Heart right ventricle (tissue), 16 donors: ENCODE measurements at regions not wholly inside any gene's neighbourhood (a gene's known extent, or its start where the extent isn't known, plus 50 kb on each side); places are given as distances from the start of the nearest gene placed in this dataset.

Source experiments
- ATAC-seq, 8 donors: fragments of 200-7000 bp; cut with Tn5 transposase; one replicate each; pipeline ENCODE4 v1.9.1; 2020; ENCODE audit warnings: mild to moderate bottlenecking in 8 of 8, moderate library complexity in 8 of 8, moderate number of reproducible peaks in 1 of 8
- DNase-seq, 2 donors: peaks; one replicate each; pipeline ENCODE4 v3.0.0-alpha.2; 2020
- H3K27ac ChIP-seq, 10 donors: fragments of 200-600 bp; sonication (generic) in 2 of 10; one replicate each; pipeline versions ENCODE4 v1.5.0 to v1.8.0; 2020 to 2022; ENCODE audit warnings: mild to moderate bottlenecking in 3 of 10
- H3K27me3 ChIP-seq, 7 donors: fragments of 200-600 bp; one replicate each; pipeline ENCODE4 v1.8.0; 2021 to 2022; ENCODE audit warnings: mild to moderate bottlenecking in 2 of 7
- H3K36me3 ChIP-seq, 9 donors: fragments of 200-600 bp; sonication (generic) in 1 of 9; one replicate each; pipeline versions ENCODE4 v1.5.0 to v1.8.0; 2020 to 2022; ENCODE audit warnings: mild to moderate bottlenecking in 2 of 9
- H3K4me1 ChIP-seq, 9 donors: fragments of 200-600 bp; sonication (generic) in 1 of 9; one replicate each; pipeline versions ENCODE4 v1.5.0 to v1.8.0; 2020 to 2022; ENCODE audit warnings: mild to moderate bottlenecking in 4 of 9
- H3K4me3 ChIP-seq, 10 donors: fragments of 200-600 bp; sonication (generic) in 2 of 10; one replicate each; pipeline versions ENCODE4 v1.5.0 to v1.8.0; 2020 to 2022; ENCODE audit warnings: mild to moderate bottlenecking in 7 of 10, moderate library complexity in 2 of 10
- H3K9me3 ChIP-seq, 11 donors: fragments of 200-600 bp in 10 of 11; sonication (generic) in 2 of 11; one replicate each; pipeline versions ENCODE4 v1.5.0 to v1.8.0; 2013 to 2022; ENCODE audit warnings: mild to moderate bottlenecking in 2 of 11, control low read depth in 1 of 11, moderate library complexity in 1 of 11
- WGBS, 2 donors: extraction: QIAGEN DNeasy Blood & Tissue Kit; methylation state at CpG; one replicate each; pipeline ENCODE4 v1.1.7; 2013; ENCODE audit warnings: inconsistent platforms in 1 of 2; 5-methylcytosine and 5-hydroxymethylcytosine counted together
- intact Hi-C, 10 donors: fragments of 100-400 bp; cut with DNase I; formaldehyde crosslinking; loops; one replicate each; pipeline versions ENCODE4 v1.11.1 to v1.14.2; 2022
- TF ChIP-seq, protein P1 (sequence below), 9 donors: fragments of 200-600 bp; sonication (generic) in 2 of 9; IDR thresholded peaks; one replicate each; pipeline versions ENCODE4 v1.5.0 to v1.8.0; 2021 to 2022; ENCODE audit warnings: antibody characterized with exemption in 9 of 9, mild to moderate bottlenecking in 5 of 9, moderate library complexity in 1 of 9
- donor health status: Arrhythmogenic right ventricular cardiomyopathy.
- donor health status: ischemic (EF 13 %, LVEDD 7.1; RV severe dilation, severe dysfunction).
- donor health status: healthy with polysubstance abuse.
- donor health status: DM: no; HTN: yes; CAD: no.
- donor health status: DM: no; HTN: no; CAD: no.
- donor health status: ischemic (EF 25% LVEDD 6.9; RV normal size, moderate dysfunction).
- donor health status: ischemic (EF 25% LVEDD 5.7; RV mildly dilated, moderate dysfunction).
- donor health status: healthy.
- donor health status: DM: yes; HTN: yes; CAD: no.
- donor health status: Ischemic cardiomyopathy.
- donor health status: ischemic (EF 35%, LVEDD 5.7; RV mildly dilated, moderate dysfunction).
- donor health status: nonischemic (EF 11% LVEDD 7.7; RV severe dilation, severe dysfunction).
- donor health status: DM: yes; HTN: yes; CAD: no.
- donor health status: PGD.
- donor health status: ischemic (EF 29% LVEDD 5.4; RV normal size, mild dysfunction).
- donor health status: nonischemic (EF 23%, LVEDD 6.1; RV moderate dilation, normal function).

DNA sequence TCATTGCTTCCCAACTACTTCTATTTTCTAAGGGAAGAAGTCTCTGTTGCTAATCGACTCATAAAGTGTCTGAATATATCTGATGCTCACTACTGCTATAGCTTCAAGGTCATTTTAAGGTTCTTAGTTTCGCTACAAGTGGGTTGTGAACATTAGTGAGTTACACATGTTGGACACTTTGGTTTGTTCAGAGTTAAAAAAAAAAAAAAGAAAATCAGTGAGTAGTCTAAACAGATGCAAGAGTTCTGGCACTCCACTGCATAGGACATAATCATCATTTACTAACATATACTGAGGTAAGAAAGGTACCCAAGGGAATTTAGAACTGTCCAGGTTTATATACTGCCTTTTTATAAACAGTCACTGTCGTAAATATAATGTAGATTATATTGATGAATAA lies 108.8 kb downstream of the KLF12 start:
- Histone ChIP-seq H3K27ac (no peak overlapping the region), H3K4me3 (no peak overlapping the region), H3K36me3 (no peaks in the 10 kb centered on the region), H3K4me1 (peaks cover 0 to 53% (median 21%) of the 10 kb centered on the region in 9 donors), H3K9me3 (no peaks in the 10 kb centered on the region), H3K27me3 (no peaks in the 10 kb centered on the region)
- intact Hi-C loops, result no loop called here
- DNase-seq (no peak), ATAC-seq (no peak)
- WGBS, 2 donors, result 78 to 82% methylated on average over 3 of the region's 3 CpGs
- TF ChIP-seq, protein P1, sequence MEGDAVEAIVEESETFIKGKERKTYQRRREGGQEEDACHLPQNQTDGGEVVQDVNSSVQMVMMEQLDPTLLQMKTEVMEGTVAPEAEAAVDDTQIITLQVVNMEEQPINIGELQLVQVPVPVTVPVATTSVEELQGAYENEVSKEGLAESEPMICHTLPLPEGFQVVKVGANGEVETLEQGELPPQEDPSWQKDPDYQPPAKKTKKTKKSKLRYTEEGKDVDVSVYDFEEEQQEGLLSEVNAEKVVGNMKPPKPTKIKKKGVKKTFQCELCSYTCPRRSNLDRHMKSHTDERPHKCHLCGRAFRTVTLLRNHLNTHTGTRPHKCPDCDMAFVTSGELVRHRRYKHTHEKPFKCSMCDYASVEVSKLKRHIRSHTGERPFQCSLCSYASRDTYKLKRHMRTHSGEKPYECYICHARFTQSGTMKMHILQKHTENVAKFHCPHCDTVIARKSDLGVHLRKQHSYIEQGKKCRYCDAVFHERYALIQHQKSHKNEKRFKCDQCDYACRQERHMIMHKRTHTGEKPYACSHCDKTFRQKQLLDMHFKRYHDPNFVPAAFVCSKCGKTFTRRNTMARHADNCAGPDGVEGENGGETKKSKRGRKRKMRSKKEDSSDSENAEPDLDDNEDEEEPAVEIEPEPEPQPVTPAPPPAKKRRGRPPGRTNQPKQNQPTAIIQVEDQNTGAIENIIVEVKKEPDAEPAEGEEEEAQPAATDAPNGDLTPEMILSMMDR (IDR thresholded peaks at IDR 0.05), result no peak

DNA sequence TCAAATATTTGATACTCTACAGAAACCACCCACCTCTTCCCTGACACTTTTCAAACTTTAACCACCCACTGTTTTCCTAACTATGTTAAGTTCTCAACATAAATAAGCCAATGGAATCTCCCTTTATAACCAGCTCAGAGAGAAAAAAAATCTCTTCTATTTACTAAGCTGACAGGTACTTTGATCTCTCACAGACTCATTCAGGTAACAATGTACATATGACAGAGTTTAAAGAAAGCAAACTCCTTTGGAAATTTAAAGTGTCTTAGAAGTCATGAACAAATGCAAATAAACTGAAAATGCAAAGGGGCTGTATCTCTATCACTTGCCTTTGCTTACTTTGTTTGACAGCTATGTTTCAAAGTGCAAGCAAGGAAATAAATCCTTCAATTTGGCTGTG lies 109.3 kb downstream of the KLF12 start:
- TF ChIP-seq, protein P1 (IDR thresholded peaks at IDR 0.05), result no peak
- intact Hi-C loops, result no loop called here
- peaks cover 0 to 48% (median 21%) of the 10 kb centered on the region in 9 donors for H3K4me1 ChIP-seq

DNA sequence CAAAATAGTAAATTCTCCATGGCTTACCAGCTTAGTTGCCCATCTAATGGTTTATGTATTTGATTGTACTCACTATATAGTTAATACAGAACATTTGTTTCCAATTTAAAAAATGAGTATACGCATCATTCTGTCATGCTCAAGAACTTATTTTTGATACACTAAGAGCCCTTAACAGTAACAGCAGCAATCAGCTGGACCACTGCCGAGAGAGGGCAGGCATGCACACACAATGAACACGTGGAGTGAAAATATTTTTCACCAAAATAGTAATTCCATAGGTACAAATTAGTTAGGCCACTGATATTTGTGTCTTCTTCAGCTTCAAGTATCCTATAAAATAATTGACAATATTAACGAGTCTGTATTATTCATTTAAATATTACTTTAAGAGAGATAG lies 109.9 kb downstream of the KLF12 start:
- H3K4me3 ChIP-seq, result no peak overlapping the region
- 57 to 64% methylated on average over 4 of the region's 4 CpGs for WGBS, 2 donors
- DNase-seq (no peak), ATAC-seq (peak in 2 of 8 donors; percentile 63 to 71)
- no peak overlapping the region for H3K27ac ChIP-seq
- intact Hi-C loops, result no loop called here
- H3K4me1 ChIP-seq, result peaks cover 0 to 43% (median 21%) of the 10 kb centered on the region in 9 donors
- TF ChIP-seq, protein P1 (IDR thresholded peaks at IDR 0.05), result peak in 3 of 9 donors; percentile 26 to 35 (median 30)
- no peaks in the 10 kb centered on the region for H3K27me3 ChIP-seq
- no peaks in the 10 kb centered on the region for H3K36me3 ChIP-seq
- no peaks in the 10 kb centered on the region for H3K9me3 ChIP-seq

More for the DNA sequence above, 109.3 kb downstream of the KLF12 start:
- no peak overlapping the region for H3K4me3 ChIP-seq
- H3K36me3 ChIP-seq, result no peaks in the 10 kb centered on the region
- no peaks in the 10 kb centered on the region for H3K27me3 ChIP-seq
- no peak overlapping the region for H3K27ac ChIP-seq
- no peak for ATAC-seq
- no peak for DNase-seq
- H3K9me3 ChIP-seq, result no peaks in the 10 kb centered on the region

DNA sequence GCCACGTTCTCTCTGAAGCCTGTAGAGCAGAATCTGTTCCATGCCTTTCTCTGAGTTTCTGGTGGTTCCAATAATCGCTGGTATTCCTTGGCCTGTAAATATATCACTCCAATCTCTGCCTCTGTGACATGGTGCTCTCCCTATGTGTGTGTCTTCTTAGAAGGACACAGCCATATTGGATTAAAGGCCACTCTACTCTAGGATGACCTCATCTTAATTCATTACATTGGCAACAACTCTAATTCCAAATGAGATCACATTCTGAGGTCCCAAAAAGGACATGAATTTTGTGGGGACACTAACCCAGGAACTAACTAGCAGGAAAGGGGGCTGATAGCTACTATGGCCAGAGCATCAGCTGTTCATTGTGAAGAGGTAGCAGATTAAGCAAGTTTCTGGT lies 110.7 kb downstream of the KLF12 start:
- no peak for ATAC-seq
- no peaks in the 10 kb centered on the region for H3K27me3 ChIP-seq
- no peak overlapping the region for H3K27ac ChIP-seq
- peaks cover 0 to 41% (median 21%) of the 10 kb centered on the region in 9 donors for H3K4me1 ChIP-seq
- H3K4me3 ChIP-seq, result no peak overlapping the region
- WGBS, 2 donors, result 93 to 98% methylated on average over 2 of the region's 2 CpGs
- DNase-seq, result no peak
- TF ChIP-seq, protein P1 (IDR thresholded peaks at IDR 0.05), result no peak
- H3K36me3 ChIP-seq, result no peaks in the 10 kb centered on the region
- intact Hi-C loops, result no loop called here
- no peaks in the 10 kb centered on the region for H3K9me3 ChIP-seq
